ENCODE measurements at regions not wholly inside any gene's neighbourhood (a gene's known extent, or its start where the extent isn't known, plus 50 kb on each side); places are given as distances from the start of the nearest gene placed in this dataset.

DNA sequence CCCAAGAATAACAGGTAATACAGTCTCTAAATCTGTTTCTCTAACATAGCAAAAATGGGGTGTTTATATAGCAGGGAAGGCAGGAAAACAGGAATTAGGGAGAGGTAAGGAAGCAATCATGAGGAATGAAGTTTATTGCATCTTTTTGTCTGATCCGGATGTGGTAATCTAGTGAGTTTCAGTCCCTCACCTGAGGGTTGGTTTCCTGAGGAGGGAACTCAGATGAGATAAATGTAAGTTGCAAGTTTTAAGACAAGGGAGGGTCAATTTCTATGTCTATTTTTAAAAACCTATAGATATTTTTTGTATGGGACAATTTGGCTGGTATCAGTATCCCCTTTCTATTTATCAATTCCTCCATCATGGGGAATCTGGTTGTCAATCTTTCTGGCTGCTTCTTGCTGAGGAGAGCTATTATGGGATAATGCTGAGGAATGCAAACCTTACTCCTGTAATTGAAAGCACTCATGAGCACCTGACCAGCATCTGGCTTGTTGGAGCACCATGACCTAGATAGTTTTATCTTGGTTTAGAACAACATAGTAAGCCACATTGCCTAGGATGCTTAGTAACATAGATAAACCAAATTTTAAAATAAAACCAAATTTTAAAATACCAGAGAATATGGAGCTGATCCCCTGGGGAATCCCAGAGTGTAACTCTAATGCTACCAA, 130.1 kb downstream of the ADAM29 start:
- TF ChIP-seq, protein P1, sequence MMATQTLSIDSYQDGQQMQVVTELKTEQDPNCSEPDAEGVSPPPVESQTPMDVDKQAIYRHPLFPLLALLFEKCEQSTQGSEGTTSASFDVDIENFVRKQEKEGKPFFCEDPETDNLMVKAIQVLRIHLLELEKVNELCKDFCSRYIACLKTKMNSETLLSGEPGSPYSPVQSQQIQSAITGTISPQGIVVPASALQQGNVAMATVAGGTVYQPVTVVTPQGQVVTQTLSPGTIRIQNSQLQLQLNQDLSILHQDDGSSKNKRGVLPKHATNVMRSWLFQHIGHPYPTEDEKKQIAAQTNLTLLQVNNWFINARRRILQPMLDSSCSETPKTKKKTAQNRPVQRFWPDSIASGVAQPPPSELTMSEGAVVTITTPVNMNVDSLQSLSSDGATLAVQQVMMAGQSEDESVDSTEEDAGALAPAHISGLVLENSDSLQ (IDR thresholded peaks at IDR 0.05): no peak
- TF ChIP-seq SUZ12 (IDR thresholded peaks at IDR 0.05): no peak
- TF ChIP-seq HDGF (IDR thresholded peaks at IDR 0.05; ENCODE audit: borderline replicate concordance): no peak
- no peak for TF ChIP-seq ARNT (IDR thresholded peaks at IDR 0.05)
- no peak for TF ChIP-seq ELF4 (IDR thresholded peaks at IDR 0.05)
- TF ChIP-seq LEF1 (IDR thresholded peaks at IDR 0.05; ENCODE audit: borderline replicate concordance): no peak
- no peak for TF ChIP-seq BHLHE40 (IDR thresholded peaks at IDR 0.05; ENCODE audit: borderline replicate concordance)
- TF ChIP-seq ZNF384 (IDR thresholded peaks at IDR 0.05): no peak
